NCI-H510A treated with DMSO at 0.1 percent for 48 hours (cell line): ENCODE measurements at regions not wholly inside any gene's neighbourhood (a gene's known extent, or its start where the extent isn't known, plus 50 kb on each side); places are given as distances from the start of the nearest gene placed in this dataset.
"Not testable (repeated sequence)": the region's sequence is repeated elsewhere in the genome, so short reads cannot be mapped to it uniquely, and the experiment has no call there.

ENCODE experiments used
- DNase-seq: peaks from one replicate; lab custom pipeline; 2025; lab: John Stamatoyannopoulos, UW

- not testable (repeated sequence) for DNase-seq
These were observed 179.7 kb upstream of the TRPC7 start for GRCh38 chr5:136545031-136545430.

DNA sequence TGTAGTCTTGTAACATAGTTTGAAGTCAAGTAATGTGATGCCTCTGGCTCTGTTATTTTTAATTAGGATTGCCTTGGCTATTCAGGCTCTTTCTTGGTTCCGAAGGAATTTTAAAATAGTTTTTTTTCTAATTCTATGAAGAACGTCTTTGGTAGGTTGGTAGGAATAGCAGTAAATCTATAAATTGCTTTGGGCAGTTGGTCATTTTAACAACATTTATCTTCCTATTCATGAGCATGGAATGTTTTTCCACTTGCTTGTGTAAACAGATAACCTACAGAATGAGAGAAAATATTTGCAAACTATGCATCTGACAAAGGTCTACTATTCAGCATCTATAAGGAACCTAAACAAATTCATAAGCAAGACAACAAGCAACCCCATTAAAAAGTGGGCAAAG lies 173.2 kb upstream of the TRPC7 start:
- no peak for DNase-seq

DNA sequence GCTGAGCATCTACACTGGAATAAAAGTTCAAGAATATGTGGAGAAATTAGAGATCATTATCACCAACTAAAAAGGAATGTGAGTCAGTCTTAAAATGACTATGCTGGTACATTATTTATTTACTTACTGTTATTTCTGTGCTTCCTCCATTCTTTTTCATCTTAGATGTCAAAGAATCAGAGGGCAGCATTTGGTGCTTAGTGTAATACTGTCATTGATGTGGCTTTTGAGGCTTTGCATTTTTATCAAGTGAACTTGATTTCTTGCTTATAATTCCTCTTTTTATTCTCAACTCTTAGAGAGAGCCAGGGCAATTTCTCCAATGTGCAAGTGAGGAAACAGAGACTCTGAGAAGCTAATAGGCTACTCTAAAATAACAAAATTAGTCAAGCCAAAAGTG lies 163.7 kb upstream of the TRPC7 start:
- no peak for DNase-seq

GRCh38 chr5:136528481-136529030 lies 163.2 kb upstream of the TRPC7 start:
- no peak for DNase-seq

GRCh38 chr5:136527311-136527710 lies 162.0 kb upstream of the TRPC7 start:
- DNase-seq: no peak

GRCh38 chr5:136526791-136527190 lies 161.4 kb upstream of the TRPC7 start:
- no peak for DNase-seq

GRCh38 chr5:136526021-136526420 lies 160.7 kb upstream of the TRPC7 start:
- no peak for DNase-seq

DNA sequence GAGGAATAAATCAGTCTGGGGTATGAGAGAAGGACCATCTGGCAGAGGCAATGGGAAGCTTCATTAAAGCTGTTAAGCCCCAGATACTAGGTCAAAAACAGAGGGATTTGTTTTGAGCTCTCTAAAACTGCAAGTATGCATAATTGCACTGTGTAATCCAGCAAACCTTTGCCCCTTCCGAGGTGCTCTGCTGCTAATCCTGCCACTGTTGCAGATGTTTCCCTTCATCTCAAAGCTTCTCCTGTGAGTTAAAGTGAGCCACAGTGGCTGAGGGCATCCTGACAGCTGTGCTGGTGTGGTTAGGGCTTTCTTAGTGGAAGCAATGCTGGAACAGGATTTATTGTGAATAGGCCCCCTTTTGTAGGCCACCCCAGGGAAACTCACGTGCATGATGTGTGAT lies 160.3 kb upstream of the TRPC7 start:
- no peak for DNase-seq

DNA sequence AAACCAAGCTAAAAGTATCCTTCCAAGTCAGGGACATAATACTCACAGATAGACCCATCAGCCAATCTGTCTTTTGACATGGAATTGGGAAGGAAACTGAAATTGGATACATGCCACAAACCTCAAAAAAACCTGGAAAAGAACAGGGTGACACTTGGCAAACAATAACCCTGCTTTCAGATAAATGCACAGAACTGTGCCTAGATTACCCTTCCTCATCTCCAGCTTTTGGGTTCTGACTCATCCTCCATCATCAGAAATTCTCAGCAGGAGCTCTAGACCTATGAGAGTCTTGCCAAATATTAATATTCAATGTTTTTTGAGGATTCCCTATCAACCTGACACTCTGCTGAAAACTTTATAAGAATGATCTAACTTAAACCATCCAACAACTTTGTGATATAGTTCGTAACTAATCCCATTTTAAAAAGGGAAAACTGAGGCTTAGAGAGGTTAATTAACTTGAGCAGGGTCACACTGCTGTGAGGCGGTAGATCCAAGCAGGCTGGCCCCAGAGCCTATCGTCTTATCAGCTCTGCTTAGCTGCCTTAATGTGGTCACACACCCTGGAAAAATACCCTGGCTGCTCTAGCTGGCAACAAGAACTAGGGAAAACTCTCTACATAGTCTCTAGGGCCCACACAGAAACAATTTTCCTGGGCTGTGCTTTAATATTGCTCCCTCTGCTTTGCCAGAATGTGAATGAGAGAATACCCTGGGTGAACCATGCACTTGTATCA lies 157.0 kb upstream of the TRPC7 start:
- no peak for DNase-seq

- DNase-seq: no peak
These were observed 156.4 kb upstream of the TRPC7 start for GRCh38 chr5:136521696-136522095.

DNA sequence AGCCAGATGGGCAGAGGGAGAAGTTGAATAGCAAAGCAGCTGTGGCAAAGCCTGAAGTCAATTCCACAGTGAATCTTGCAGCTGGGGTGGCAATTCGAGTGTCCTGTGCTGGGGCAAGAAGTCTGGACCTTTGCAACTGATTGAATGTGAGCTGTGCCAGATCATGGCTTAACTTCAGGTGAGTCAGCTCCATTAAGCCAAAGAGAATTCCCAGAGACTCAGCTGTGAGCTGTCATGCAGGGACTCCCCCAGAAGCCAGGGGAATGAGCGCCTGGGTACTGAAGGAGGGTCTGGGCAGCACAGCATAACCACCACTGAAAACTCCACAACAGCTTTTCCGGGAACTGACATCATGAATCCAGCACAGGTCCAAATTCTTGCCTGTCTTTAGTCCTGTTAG lies 153.5 kb upstream of the TRPC7 start:
- no peak for DNase-seq

- no peak for DNase-seq
These were observed 152.8 kb upstream of the TRPC7 start for GRCh38 chr5:136518174-136518573.

- DNase-seq: no peak
These were observed 152.4 kb upstream of the TRPC7 start for GRCh38 chr5:136517755-136518154.

GRCh38 chr5:136516637-136517036 lies 151.3 kb upstream of the TRPC7 start:
- no peak for DNase-seq

DNA sequence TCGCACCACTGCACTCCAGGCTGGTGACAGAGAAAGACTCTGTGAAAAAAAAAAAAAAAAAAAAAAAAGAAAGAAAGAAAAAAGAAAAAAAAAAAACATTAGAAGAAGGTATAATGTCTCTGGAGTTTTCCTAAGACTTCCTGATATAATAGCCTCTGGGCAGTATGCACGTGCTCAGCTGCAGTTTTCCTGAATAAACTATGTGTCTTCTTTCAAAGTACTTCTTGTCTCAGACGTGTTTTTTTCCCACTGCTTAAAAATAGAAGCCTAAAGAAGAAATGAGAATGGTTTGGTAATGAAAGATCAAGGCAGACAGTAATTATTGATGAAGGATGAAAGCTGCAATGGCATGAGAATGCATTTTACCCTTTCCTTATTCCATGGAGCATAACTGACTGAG lies 148.1 kb upstream of the TRPC7 start:
- no peak for DNase-seq

DNA sequence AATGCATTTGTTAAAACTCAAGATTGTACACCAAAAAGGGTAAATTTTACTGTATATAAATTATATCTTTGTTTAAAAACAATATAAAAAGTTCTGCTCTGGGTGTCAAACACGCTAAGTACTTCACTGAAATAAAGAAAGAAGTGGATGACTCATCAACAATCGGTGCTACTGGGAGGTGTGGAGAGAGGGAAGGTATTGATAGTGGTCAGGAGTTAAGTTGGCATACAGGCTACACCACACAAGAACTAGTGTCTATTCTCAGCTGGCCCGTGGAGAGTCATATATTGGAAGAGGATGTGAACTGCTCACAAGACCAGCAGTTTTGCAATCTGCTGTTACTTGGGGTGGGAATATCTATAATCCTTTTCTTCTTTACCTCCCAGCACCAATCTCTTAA lies 145.7 kb upstream of the TRPC7 start:
- peak; percentile 78 for DNase-seq

DNA sequence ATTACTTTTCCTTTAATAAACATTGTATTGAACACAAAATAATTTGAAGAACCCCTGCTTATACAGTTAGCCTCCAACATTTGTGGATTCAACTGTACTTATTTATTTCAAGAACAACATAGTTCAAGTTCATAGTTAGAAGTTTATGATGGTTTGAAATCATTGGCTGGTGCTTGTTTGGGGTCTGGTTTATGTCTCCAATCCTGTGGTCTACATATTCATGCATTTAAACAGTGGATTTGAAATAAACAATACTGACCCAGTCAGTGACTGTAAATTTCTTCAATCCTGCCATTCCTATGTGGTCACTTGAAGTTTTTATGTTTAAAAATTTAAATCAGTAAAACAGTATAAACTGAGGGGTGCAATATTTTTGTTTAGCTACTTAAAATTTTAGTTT lies 145.1 kb upstream of the TRPC7 start:
- no peak for DNase-seq

GRCh38 chr5:136506131-136506530 lies 140.8 kb upstream of the TRPC7 start:
- DNase-seq: peak; percentile 34

DNA sequence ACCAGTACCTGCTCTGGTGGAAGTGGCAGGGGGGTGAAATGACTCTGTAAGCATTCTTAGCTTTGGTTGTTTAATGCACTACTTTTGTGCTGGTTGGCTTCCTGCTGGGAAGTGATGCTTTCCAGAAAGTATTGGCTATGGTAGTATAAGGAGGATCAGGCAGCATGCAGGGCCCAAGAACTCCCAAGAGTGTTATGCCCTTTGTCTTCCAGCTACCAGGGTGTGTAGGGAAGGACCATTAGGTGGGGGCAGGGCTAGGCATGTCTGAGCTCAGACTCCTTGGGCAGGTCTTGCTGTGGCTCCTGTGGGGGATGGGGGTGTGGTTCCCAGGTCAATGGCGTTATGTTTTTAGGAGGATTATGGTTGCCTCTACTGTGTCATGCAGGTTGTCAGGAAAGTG lies 135.8 kb upstream of the TRPC7 start:
- no peak for DNase-seq

GRCh38 chr5:136492587-136492986 lies 127.2 kb upstream of the TRPC7 start:
- no peak for DNase-seq

GRCh38 chr5:136491806-136492205 lies 126.5 kb upstream of the TRPC7 start:
- DNase-seq: no peak

- DNase-seq: no peak
These were observed 119.5 kb upstream of the TRPC7 start for GRCh38 chr5:136484808-136485325.

- peak; percentile 15 for DNase-seq
These were observed 116.9 kb upstream of the TRPC7 start for GRCh38 chr5:136482206-136482605.

DNA sequence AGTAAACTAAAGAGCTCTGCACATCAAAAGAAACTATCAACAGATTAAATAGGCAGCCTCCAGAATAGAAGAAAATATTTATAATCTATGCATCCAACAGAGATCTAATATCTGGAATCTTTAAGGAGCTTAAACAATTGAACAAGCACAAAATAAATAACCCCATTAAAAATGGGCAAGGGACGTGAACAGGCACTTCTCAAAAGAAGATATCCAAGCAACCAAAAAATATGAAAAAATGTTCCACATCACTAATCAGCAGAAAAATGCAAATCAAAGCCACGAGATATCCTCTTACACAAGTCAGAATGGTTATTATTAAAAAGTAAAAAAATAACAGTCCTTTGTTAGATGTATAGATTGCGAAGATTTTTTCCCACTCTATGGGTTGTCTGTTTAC lies 109.1 kb upstream of the TRPC7 start:
- DNase-seq: no peak
